GM21576 (cell line): ENCODE measurements at regions not wholly inside any gene's neighbourhood (a gene's known extent, or its start where the extent isn't known, plus 50 kb on each side); places are given as distances from the start of the nearest gene placed in this dataset.
"Not testable (repeated sequence)": the region's sequence is repeated elsewhere in the genome, so short reads cannot be mapped to it uniquely, and the experiment has no call there.

ENCODE experiments used
- ATAC-seq: cut with Tn5 transposase; IDR thresholded peaks from one replicate; pipeline ENCODE4 v1.9.1; 2021; ENCODE audit warnings: mild to moderate bottlenecking, moderate library complexity; ENCODE audit not compliant: unreplicated experiment

DNA sequence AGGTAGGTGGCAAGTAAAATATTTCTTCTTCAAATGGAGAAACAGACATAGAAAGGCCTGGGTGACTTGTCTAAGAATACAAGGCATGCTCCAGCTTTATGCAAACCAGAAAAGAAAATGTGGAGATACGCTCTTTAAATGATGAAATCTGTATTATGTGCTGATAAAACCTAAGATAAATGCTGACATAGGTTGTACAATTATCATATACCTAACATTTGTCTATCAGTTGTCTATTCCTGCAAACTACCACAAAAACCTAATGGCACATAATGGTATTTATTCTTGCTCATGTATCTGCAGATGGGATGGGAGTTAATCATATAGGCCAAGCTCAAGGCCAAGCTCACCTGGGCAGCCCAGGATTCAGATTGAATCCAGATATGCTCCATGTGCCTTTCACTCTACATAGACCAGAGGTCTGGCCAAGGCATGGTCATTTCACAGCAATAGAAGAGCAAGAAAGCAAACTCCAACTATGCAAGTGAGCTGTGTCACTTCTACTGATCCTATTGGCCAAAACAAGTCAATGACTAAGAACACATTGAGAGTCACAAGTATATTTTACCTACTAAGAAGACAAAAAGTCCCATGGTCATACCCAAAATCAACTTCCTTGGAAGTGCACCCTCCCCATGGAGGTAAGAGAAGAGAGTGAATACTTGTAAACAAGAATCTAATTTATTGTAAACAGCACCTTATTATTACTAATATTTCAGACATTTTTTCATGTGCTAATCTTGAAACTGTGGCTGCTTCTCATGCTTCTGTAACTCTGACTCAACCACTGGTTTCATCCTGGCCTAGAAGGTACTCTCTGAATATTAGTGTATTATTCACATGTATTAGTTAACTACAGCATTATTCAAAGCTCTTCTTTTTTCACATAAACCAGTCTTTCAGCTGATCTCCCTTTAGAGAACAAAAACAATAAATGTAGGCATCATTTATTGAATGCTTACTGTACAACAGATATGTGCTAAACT, 270.7 kb upstream of the SOX9 start:
- no peak for ATAC-seq

DNA sequence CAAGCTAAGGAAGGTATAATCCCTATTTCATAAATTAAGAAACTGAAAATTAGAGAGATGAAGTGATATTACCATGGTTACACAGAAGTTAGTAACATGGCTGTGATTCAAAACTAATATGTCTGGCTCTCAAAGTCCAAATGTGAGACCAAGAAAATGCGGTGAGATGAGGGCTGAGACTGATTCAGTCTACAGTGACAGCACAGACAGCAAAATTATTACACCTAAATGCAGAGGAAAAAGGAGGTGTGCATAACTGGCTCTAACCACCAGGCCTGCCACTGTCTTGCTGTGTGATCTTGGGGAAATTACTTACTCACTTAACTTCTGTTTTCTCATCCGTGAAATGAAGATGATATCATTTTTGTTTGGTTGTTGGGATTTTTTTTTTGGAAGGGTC, 270.0 kb upstream of the SOX9 start:
- ATAC-seq, result no peak

DNA sequence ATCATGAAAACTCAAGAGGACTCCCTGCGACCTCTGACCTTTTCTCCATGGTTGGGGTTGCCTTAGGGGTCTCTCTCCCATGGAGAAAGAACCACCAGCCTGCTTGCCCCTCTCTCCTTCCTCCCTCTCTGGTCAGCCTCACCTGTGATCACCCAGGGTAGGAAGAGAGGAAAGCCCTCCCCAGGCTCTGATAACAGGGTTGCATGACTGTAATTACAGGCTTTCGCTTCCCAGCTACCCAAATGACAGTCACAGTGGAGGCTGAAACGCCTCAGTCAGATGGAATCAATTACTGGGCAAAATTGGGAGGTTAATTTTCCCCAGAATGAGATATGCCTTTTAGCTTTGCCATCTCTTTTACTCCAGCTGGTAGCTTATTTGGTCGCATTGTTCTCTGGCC, 265.8 kb upstream of the SOX9 start:
- no peak for ATAC-seq

DNA sequence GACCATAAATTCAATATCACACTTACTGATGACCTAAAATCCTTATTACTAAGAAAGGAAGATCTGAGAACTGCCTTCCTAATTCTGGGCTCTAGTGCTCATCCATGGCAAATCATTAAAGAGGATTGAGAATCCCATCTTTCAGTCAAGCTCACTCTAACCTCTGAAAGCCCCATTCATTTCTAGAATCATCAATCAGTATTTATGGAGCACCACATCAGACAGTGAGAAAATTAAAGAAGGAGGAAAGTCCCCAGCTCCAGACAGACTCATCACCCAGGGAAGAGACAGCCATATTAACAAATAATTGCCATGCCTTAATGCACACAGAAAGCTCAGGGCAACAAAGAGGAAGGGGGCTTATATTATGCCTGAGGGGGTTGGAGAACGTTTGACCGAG, 256.1 kb upstream of the SOX9 start:
- no peak for ATAC-seq

DNA sequence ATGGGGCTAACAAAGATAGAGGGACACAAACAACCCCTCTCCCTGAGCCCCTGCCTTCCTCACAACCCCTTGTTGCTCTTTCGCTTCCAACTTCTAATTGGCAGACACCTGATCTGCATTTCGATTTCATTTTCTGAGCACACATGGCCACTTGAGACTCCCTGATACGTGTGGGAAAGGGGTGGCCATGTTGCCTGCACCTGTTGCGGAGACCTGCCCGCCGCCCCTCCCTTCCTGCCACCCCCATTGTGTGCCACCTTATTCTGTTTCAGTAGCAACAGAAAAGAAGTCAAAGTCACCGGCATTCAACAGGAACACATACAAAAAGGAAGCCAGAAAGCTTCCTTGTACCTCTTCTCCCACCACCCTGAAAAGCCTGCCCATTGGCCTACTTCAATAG, 254.7 kb upstream of the SOX9 start:
- ATAC-seq, result no peak

DNA sequence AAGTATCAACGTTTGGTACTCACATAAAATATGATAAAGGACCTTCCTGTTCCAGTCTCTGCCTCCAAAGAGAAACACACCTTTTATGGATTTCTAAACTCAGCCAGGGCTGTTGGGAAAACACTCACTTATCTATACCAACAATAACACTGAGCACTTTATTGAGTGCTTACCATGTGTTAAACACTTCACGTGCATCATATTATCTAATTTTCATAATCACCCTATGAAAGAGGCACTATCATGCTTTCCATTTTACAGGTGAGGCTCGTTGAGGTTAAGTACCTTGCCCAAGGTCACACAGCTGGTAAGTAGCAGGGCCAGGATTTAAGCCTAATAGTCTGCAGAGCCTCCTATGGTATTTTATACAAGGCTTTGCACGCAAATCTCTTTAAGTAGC, 251.5 kb upstream of the SOX9 start:
- no peak for ATAC-seq

DNA sequence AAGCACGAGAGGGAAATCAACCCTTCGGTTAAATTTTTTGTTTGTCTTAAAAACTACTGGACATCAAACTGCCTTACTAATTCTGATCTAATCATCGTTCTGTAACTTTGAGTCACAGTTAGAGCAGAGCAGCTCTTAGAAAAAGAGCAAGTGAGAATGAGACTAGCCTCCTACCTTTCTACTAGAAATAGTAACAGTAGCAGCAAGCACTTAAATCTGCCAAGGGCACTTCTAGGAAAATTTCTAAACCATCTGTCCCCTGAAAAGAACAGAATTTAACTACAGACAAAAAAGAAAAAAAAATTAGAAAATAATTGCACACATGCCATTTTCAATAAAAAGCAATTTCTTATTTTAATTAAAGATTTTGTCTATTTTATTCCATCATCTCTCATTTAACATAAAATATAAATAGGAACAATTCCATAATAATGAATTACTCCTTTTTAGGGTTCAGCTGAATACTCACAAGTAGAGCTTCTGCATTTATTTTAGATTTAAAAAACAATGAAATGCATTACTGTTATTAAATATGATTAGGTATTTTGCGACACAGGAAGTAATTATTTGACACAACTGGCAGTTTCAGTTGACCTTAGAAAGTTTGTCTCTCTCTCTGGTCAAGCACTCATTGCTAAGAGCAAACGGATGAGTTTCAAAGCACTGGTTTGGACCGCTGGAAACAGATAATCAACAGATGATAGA, 250.8 kb upstream of the SOX9 start:
- ATAC-seq, result no peak

DNA sequence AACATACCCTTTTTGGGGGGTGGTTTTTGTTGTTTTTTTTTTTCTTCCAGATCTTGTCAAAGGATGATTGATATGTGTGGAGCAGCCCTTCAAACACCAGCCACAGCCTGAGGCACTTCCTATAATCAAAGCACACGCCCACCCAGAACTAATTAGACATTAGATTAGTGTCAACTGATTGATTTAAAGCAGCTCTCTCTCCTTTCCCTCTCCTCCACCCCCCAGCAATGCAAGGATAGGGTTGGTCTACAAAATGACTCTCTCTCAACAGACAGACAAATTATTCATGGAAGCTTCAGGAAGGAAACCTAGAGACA, 250.3 kb upstream of the SOX9 start:
- no peak for ATAC-seq

DNA sequence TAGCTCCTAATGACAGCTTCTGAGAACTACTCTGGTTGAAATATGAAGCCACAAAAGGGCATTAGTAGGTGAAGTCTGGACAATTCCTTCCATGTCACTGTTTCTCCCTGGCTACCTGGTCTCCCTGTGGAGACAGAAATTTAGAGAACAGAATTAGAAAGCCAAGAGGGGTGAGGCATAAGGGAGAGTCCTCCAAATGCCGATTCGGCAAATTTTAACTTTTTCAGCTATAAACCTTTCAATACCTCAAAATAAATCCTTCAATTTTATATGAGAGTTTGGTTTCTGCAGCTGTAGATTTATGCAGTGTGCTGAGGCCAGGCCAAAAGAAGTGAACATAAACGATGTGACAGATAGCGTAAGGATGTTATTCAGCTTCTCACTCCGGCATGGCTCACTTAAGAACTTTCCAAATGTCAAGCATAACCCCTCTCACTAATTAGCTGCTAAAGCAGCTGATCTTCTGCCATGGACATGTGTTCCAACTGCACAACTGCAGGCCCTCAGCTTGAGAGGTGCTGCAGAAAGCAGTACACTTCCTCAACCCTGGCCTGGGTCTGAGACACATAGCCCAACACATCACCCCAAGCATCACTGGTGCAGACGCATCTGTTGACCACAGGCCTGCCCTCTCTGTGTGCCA, 247.9 kb upstream of the SOX9 start:
- no peak for ATAC-seq

DNA sequence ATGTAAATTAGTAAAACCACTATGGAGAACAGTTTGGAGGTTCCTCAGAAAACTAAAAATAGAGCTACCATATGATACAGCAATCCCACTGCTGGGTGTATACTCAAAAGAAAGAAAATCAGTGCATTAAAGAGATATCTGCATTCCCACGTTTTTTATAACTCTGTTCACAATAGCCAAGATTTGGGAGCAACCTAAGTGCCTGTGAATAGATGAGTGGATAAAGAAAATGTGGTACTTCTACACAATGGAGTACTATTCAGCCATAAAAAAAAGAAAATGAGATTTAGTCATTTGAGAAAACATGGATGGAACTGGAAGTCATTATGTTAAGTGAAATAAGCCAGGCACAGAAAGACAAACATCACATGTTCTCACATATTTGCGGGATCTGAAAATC, 246.0 kb upstream of the SOX9 start:
- not testable (repeated sequence) for ATAC-seq

DNA sequence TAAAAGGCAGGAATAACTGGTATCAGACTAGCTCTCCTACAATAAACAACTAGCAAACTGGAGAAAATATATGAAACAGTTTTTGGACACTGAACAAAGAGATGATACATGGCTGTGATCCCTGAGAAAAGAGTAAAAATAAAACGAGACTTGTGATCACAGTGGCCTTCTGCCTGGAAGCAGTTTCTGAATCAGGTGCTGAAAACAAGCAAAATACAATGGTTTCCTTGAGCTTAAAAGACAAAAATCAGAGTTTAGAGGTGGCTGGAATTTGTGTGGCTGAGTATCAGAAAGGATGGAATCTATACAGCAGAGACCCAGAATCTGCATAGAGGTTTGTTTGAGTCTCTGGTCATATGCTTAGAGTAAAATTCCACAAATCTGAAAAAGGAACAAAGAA, 242.5 kb upstream of the SOX9 start:
- no peak for ATAC-seq

DNA sequence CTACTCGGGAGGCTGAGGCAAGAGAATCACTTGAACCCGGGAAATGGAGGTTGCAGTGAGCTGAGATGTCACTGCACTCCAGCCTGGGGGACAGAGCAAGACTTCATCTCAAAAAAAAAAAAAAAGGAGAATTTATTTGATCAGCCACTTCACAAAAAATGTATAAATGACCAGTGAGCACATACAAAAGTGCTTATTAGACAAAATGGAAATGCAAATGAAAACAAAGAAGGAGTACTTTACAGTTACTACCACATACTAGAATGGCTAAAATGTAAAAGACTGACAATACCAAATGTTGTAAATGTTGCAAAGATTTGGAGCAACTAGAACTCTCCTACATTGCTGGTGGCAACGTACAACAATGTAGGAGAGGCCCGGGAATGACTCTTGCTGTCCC, 241.8 kb upstream of the SOX9 start:
- no peak for ATAC-seq

DNA sequence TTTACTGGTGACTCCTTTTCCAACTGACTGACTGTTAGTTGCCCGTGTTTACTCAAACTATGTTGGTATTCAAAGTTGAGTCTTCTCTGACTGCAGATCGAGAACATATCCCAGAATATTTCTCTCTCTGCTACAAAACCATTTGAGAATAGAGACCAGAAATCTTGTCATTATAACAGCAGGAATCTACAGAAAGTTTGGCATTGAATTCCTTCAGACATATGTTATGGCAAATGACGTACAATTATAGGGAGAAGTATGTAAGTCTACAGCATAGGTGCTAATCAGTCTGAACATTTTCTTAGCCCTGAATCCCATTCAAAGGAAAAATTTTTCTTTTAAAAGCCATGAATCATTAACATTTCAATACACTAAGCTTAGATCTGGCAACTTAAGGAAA, 239.8 kb upstream of the SOX9 start:
- no peak for ATAC-seq

DNA sequence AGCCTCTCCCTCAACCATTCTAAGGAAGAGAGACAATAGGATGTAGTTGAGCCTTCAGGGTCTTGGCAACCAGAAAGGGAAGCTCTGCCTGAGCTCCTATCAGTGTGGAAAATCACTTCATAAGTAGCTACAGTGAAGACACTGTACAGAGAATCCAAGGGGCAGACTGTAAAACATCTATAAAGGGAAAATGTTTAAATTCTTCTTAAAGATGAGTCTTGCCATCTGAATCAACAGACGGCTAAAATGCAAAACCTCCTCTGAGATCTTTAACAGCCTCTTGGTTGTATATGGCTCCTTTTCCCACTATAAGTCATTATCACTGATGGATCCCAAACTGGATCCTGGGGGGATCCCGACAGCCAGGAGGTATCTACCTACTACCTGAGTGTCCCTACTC, 239.2 kb upstream of the SOX9 start:
- no peak for ATAC-seq

DNA sequence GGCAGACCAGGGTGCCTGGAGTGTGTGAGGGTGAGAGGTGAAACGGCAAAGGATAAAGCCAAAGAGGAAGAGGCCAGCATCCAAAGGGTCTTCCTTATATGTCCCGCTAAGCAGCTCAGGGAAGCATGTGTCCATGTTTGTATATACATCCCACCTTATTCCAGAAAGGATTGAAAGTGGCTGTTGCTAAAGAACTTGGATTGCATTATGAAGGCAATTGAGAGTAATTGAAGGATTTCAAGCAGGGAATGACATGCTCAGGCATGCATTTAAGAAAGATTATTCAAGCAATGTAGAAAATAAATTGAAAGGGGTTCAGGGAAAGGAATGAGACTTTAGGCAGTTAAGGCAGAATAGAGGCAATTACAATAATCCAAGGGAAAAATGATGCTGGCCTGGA, 237.6 kb upstream of the SOX9 start:
- ATAC-seq, result no peak

DNA sequence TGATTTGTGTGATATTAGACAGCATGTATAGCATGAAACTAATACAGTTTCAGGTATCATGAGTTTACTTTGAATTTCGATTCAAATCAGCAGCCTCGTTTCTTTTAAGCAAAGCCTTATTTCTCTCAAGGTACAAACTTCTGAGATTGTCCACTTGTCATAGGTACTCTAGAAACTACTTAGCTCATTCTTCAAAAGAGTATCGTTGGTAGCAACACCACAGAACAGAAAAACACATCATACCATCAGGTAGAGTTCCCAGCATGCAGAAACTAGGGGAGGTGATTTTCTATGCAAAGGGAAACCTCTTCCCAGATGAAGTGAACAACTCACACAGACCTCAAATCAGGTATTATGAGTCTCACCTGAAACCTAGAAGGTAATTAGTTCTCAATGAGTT, 237.0 kb upstream of the SOX9 start:
- ATAC-seq, result no peak

DNA sequence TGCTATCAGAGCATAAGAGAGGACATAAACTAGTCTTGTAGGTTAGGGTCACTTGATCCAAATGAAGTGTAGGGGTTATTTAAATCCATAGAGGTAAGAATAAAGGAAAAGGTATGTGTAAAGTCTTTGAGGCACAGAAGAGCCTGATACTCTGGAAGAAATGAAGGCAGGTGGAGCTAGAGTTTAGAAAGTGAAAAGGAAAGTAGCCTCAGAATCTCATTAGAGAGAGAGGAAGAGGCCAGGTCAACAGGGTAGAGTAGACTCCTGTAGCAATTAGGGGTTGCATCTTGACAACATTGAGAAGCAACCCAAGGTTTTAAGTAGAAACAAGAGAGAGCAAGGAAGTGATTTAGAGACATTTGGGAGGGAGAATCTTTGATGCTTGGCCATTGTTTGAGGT, 235.2 kb upstream of the SOX9 start:
- no peak for ATAC-seq

DNA sequence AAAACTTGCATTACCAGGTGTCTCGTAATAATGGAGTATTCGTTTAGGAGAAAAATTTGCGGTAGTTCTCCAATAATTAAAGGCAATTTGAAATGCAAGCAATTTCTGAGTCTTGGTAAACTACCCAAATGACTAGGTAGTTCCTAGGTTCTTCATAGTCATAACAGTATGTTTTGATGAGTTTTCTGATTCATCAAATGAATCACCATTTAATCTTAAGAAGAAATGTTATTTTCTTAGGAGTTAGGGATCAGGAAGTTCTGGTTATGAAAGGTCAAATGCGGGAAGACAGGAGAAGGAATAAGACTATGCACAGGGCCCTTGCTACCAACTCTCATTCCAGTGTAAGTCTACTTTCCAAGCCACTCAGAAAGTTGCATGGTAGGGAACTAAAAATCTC, 221.5 kb upstream of the SOX9 start:
- no peak for ATAC-seq

DNA sequence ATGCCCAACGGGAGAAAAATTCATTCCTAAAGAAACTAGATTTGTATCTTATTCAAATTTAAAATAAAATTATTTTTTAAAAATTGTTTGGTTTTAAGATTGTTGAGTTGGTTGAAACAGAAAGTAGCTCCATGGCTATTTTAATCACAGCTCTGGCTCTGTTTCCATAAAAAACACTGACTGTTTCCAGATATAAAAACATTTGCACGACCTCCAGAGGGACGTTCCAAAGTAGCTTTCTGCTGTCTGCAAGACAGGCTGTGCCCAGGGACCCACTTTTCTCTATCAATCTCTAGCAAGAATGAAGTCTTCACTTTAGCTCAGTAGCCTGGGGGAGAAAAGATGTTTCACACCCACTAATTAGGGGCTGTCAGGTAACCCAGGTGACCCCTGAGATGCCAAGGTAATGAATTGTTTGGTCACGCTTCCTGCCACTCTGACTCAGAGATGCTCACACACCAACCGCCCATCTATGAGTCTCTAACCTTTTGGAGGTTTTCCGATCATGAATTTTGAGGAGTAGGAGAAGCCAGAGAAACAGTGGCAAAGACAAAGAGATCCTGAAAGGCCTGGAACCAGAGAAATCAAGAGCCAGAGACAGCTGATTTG, 220.1 kb upstream of the SOX9 start:
- no peak for ATAC-seq

DNA sequence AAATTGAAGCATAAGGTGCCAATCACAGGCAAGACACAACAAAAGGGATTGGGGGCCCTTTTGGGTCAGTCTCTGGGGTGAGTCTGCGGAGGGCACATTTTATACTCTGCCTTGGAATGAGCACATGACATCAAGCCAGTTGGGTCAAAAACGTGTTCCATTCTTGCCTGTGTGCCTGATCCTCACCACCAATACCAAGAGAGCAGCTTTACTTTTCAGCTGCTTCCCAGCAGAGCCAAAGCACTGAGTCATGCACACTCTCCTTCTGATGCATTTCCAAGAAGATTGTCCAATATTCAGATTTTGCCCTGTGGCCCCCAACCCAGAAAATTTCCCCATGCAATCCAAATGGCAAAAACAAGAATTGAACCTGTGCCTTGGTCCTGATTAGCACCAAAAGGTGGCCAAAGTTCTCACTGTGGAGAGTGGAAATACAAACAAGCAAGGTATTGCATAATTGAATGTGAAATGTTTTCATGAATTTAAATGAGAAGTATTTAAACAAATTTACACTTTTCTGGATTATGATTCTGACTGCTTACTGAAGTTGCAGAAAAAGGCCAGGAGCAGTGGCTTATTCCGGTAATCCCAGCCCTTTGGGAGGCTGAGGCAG, 217.8 kb upstream of the SOX9 start:
- no peak for ATAC-seq

DNA sequence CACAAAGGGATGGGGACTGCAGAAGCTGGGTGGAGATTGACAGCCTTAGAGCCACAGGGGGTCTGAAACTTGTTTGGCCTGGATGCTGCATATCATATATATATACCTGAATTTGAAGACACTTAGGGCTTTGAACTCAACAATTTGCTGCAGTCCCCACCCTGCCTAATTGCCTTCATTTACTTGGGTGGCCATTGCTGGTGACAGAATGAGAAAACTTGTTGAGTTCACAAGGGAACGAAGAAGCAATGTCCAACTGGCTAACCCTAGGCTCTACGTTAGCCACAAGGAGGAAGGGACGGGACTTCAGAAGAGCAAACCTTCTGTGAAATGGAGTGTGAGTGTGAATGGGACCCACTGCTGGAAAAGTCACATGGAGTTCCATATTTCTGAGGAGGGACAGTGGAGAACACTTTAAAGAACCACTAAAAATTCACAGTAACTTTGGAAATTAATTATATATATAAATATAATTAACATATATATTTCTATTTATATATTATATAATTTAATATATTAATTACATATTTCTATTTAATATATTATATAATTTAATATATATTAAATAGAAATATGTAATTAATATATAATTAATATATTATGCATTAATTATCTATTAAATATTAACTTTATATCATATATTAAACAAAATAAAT, 215.3 kb upstream of the SOX9 start:
- no peak for ATAC-seq
